Ishikawa (cell line): ENCODE measurements at regions not wholly inside any gene's neighbourhood (a gene's known extent, or its start where the extent isn't known, plus 50 kb on each side); places are given as distances from the start of the nearest gene placed in this dataset.

Source experiments
- EP300 ChIP-seq: IDR thresholded peaks from 2 replicates; pipeline ENCODE4 v1.6.1; 2012; ENCODE audit warnings: borderline replicate concordance
- REST ChIP-seq: IDR thresholded peaks from 2 replicates; pipeline ENCODE4 v1.6.1; 2012; ENCODE audit warnings: low read depth, mild to moderate bottlenecking

- no peak for TF ChIP-seq EP300
- TF ChIP-seq REST, result no peak
These were observed 86.8 kb upstream of the ST6GAL2 start for GRCh38 chr2:106972782-106973181.
